ENCODE measurements at regions not wholly inside any gene's neighbourhood (a gene's known extent, or its start where the extent isn't known, plus 50 kb on each side); places are given as distances from the start of the nearest gene placed in this dataset.

GRCh38 chr6:81575442-81575841 lies 177.0 kb downstream of the TENT5A start:
- TF ChIP-seq CTCF (IDR thresholded peaks at IDR 0.05) = no peak
- TF ChIP-seq POLR2AphosphoS5 (IDR thresholded peaks at IDR 0.05; ENCODE audit: low read depth, low read length) = no peak
- no peak for TF ChIP-seq SIN3A (IDR thresholded peaks at IDR 0.05; ENCODE audit: borderline replicate concordance, insufficient read depth, low read depth, low read length)
- no peak for TF ChIP-seq TCF7L2 (IDR thresholded peaks at IDR 0.05; ENCODE audit: low read depth, low read length)
